Mucosa of rectum (tissue), 2 donors: ENCODE measurements at regions not wholly inside any gene's neighbourhood (a gene's known extent, or its start where the extent isn't known, plus 50 kb on each side); places are given as distances from the start of the nearest gene placed in this dataset.

Source experiments
- H3K27ac ChIP-seq, 2 donors: one replicate each; pipeline ENCODE4 v1.7.0; 2013; ENCODE audit warnings: inconsistent platforms in 2 of 2, low read depth in 2 of 2, low read length in 2 of 2
- H3K27me3 ChIP-seq, 2 donors: one replicate each; pipeline ENCODE4 v1.7.0; 2013; ENCODE audit warnings: low read length in 2 of 2; ENCODE audit not compliant: control insufficient read depth in 2 of 2, insufficient read depth in 2 of 2
- H3K36me3 ChIP-seq, 2 donors: one replicate each; pipeline ENCODE4 v1.7.0; 2013; ENCODE audit warnings: low read length in 2 of 2; ENCODE audit not compliant: control insufficient read depth in 2 of 2, insufficient read depth in 2 of 2
- H3K4me1 ChIP-seq, 2 donors: one replicate each; pipeline ENCODE4 v1.7.0; 2013; ENCODE audit warnings: low read length in 2 of 2, mild to moderate bottlenecking in 1 of 2; ENCODE audit not compliant: control insufficient read depth in 2 of 2, insufficient read depth in 2 of 2
- H3K4me3 ChIP-seq, 2 donors: one replicate each; pipeline ENCODE4 v1.7.0; 2013; ENCODE audit warnings: low read length in 2 of 2
- H3K9ac ChIP-seq, 2 donors: one replicate each; pipeline ENCODE4 v1.7.0; 2013; ENCODE audit warnings: low read length in 2 of 2, low read depth in 1 of 2, mild to moderate bottlenecking in 1 of 2
- H3K9me3 ChIP-seq, 2 donors: one replicate each; pipeline ENCODE4 v1.7.0; 2013; ENCODE audit warnings: low read length in 2 of 2; ENCODE audit not compliant: control insufficient read depth in 2 of 2
- donor health status: healthy.
- donor health status: Normal muscosa, but diverticular disease.

DNA sequence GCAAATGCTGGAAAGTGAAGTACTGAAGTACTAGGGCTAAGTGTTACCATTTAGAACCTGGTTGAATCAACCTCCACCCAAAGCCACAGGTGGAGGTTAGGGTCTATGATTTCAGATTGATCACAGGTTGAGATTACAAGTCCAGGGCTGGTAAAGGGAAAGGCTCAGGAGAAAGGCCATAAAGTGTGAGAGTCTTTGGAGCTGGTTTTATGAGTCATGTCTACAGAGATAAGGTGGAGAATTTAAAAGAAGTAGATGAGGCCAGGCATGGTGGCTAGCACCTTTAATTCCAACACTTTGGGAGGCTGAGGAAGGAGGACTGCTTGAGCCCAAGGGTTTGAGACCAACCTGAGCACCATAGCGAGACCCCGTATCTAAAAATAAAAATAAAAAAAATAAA lies 221.7 kb upstream of the CDH11 start:
- no peaks in the 10 kb centered on the region for H3K27me3 ChIP-seq
- H3K36me3 ChIP-seq: no peaks in the 10 kb centered on the region
- H3K4me1 ChIP-seq: no peaks in the 10 kb centered on the region
- no peak overlapping the region for H3K27ac ChIP-seq
- no peak overlapping the region for H3K9ac ChIP-seq
- no peak overlapping the region for H3K4me3 ChIP-seq
- no peaks in the 10 kb centered on the region for H3K9me3 ChIP-seq

DNA sequence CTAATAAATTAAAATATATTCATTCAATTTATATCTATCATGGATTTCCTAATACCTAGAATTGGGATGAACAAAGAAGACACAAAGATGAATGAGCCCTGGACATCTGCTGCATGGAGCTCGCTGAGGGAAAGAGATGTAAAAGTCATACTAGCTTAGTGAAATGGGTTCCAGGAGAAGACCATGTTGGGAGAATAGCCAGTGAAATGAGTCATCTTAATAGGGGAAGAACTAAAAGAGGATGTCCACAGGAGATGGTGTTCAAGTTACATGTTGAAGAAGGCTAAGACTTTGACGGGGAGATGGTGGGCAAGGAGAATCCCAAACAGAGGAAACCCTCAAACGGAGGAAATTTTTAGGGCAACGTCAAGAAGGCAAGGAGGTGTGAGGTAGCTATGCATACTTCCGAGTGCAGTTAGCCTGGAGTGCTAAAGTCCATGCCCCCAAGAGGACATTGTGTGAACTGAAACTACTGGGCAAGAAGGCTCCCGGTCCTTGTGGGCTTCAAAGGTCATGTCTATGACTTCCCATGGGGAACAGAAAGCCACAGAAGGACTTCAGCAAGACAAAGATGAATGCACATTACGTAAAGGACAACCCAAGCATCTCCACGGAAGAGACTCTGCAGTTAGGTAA lies 220.5 kb upstream of the CDH11 start:
- Histone ChIP-seq H3K4me1 (no peaks in the 10 kb centered on the region), H3K9me3 (no peaks in the 10 kb centered on the region), H3K27me3 (no peaks in the 10 kb centered on the region), H3K9ac (no peak overlapping the region), H3K27ac (no peak overlapping the region), H3K4me3 (no peak overlapping the region), H3K36me3 (no peaks in the 10 kb centered on the region)

DNA sequence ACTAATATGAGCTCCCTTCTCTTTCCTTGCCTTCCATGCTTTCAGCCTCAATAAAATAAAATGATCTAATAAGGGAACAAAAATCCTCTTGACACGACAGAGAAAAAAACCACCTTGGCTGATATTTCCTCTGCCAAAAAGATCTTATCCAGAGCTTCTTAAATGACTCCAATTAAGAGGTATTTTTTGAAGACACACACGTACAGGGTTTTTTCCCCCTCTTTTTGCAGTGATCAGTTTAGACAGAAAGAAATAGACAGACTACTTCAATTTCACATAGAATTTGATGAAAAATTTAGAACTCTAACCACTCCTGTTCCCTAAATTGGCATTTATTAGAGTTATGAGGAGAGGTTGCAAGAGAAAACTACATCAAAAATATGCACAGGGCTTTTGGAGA lies 217.2 kb upstream of the CDH11 start:
- Histone ChIP-seq H3K36me3 (no peaks in the 10 kb centered on the region), H3K27me3 (no peaks in the 10 kb centered on the region), H3K9me3 (peaks cover 0 to 3% of the 10 kb centered on the region in 2 donors), H3K4me3 (no peak overlapping the region), H3K4me1 (no peaks in the 10 kb centered on the region), H3K9ac (no peak overlapping the region), H3K27ac (no peak overlapping the region)

DNA sequence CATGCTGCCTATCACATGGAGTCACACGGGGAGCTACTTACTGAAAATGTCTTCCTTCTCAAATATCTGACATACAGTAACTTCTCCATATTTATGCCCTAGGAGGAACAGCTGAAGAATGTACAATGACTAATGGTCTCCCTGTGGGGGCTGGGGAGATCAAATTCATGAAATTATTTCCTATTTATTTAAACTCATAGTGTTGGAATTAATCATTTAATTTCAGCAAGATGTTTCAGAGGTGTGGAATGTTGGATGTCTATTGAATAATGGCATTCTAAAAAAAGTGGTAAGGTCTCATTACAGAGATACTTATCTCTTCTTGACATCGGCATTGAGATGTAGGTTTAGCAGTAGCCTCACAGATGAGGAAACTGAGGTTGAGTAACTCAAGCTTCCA lies 214.3 kb upstream of the CDH11 start:
- Histone ChIP-seq H3K9me3 (peaks cover 0 to 3% of the 10 kb centered on the region in 2 donors), H3K27me3 (no peaks in the 10 kb centered on the region), H3K9ac (no peak overlapping the region), H3K4me3 (no peak overlapping the region), H3K4me1 (no peaks in the 10 kb centered on the region), H3K36me3 (no peaks in the 10 kb centered on the region), H3K27ac (no peak overlapping the region)

DNA sequence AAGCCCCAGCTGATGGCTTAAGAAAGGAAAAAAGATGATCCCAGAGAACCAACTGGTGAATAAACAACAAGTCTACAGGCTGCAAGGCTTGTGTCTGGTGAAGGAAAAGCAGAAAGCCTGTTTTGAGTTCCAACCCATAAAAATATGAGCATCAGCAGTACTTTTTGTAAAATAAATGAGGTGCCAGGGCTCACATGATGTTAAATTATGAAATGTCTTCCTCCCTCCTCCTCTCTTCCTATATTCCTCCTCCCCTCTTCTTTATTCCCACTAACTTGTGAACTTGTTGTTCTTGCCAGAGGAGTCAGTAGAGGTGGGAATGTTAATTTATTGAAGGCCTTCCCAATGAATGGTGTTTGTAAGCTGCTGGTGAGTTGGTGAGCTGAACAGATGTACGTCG lies 212.2 kb upstream of the CDH11 start:
- H3K36me3 ChIP-seq: no peaks in the 10 kb centered on the region
- no peak overlapping the region for H3K4me3 ChIP-seq

DNA sequence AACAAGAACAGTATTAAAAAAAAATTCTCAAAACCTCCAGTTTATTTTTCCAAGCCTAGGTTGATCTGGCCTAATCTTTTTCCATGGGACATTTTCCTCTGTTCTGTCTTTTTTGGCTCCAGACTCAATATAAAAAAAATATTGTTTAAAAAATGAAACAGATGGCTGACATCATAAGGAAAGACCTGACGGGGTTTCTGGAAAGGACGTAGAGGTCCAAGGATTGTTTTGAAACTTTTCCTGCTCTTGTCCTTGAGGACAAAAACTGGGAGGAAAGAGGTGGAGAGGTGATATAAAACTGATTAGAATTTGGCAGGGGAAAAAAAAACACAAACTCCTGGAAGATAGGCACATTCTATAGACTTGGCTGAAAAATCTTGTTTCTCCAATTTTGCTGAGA lies 211.4 kb upstream of the CDH11 start:
- Histone ChIP-seq H3K4me3 (no peak overlapping the region), H3K9me3 (peaks cover 0 to 3% of the 10 kb centered on the region in 2 donors), H3K27me3 (no peaks in the 10 kb centered on the region), H3K36me3 (no peaks in the 10 kb centered on the region), H3K4me1 (no peaks in the 10 kb centered on the region), H3K27ac (no peak overlapping the region), H3K9ac (no peak overlapping the region)

More for the DNA sequence above, 212.2 kb upstream of the CDH11 start:
- Histone ChIP-seq H3K27me3 (no peaks in the 10 kb centered on the region), H3K27ac (no peak overlapping the region), H3K9me3 (peaks cover 0 to 3% of the 10 kb centered on the region in 2 donors), H3K4me1 (no peaks in the 10 kb centered on the region), H3K9ac (no peak overlapping the region)

DNA sequence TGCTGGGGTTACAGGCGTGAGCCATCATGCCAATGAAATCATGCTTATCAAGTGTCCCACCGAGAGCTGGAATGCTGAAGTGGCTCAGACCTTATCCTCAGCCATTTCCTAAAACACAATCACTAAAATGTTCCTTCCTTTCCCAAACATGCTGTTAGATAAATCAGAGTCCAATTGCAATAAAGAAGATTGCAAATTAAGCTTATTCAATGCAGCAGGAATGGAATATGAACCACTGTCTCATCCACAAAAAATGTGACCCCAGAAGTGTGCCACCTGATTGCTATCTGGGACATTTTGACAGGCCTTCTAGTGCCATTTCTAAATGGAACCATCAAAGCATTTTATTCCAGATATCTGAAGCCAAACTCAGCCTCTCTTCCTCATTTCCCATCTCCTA lies 205.5 kb upstream of the CDH11 start:
- no peaks in the 10 kb centered on the region for H3K4me1 ChIP-seq
- no peak overlapping the region for H3K4me3 ChIP-seq
- no peaks in the 10 kb centered on the region for H3K27me3 ChIP-seq
- no peak overlapping the region for H3K9ac ChIP-seq
- H3K9me3 ChIP-seq: no peaks in the 10 kb centered on the region
- no peaks in the 10 kb centered on the region for H3K36me3 ChIP-seq
- H3K27ac ChIP-seq: no peak overlapping the region

DNA sequence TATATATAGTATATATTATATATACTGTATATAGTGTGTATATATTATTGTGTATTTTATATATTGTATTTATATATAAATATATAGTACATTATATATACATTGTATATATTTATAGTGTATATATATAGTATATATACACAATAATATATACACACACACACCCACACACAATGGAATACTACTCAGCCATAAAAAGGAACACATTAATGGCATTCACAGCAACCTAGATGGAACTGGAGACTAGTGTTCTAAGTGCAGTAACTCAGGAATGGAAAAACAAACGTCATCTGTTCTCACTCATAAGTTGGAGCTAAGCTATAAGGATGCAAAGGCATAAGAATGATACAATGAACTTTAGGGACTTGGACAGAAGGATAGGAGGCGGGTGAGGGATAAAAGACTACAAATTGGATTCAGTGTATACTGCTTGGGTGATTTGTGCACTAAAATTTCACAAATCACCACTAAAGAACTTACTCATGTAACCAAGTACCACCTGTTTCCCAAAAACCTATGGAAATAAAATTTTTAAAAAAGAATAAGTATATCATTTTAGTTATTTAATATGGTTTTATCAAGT lies 201.9 kb upstream of the CDH11 start:
- H3K4me3 ChIP-seq: no peak overlapping the region
- no peaks in the 10 kb centered on the region for H3K27me3 ChIP-seq
- H3K9me3 ChIP-seq: no peaks in the 10 kb centered on the region
- no peaks in the 10 kb centered on the region for H3K4me1 ChIP-seq
- no peak overlapping the region for H3K27ac ChIP-seq
- no peaks in the 10 kb centered on the region for H3K36me3 ChIP-seq
- H3K9ac ChIP-seq: no peak overlapping the region

DNA sequence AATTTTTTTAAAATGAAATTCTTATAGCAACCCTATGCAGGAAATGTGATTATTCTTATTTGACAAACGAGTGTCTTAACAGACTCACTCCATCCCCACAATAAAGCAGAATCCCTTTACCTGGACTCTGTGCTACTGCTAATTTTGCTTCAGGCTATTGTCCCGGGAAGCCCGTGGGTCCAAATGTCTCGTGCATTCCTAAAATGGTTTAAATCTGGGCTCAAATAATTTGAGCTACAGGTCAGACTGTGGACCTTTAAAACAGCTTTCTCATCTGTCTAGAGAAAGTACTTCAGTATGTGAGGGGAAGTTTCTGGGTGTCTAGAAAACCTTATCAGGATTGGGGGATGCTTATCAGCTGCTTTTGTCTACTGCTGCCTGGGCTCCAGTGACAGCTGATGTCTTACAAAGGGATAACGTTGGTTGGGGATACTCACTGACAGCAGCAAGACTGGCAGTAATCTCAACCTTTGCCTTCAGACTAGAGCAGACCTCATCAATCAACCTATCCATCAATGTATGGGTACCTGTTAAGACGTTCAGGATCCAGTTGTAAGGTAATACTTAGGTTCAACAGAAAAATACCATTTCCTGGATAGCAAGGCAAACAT lies 197.9 kb upstream of the CDH11 start:
- H3K9ac ChIP-seq: no peak overlapping the region
- H3K4me3 ChIP-seq: no peak overlapping the region
- H3K27me3 ChIP-seq: no peaks in the 10 kb centered on the region
- no peaks in the 10 kb centered on the region for H3K4me1 ChIP-seq
- H3K36me3 ChIP-seq: no peaks in the 10 kb centered on the region
- no peak overlapping the region for H3K27ac ChIP-seq
- no peaks in the 10 kb centered on the region for H3K9me3 ChIP-seq

DNA sequence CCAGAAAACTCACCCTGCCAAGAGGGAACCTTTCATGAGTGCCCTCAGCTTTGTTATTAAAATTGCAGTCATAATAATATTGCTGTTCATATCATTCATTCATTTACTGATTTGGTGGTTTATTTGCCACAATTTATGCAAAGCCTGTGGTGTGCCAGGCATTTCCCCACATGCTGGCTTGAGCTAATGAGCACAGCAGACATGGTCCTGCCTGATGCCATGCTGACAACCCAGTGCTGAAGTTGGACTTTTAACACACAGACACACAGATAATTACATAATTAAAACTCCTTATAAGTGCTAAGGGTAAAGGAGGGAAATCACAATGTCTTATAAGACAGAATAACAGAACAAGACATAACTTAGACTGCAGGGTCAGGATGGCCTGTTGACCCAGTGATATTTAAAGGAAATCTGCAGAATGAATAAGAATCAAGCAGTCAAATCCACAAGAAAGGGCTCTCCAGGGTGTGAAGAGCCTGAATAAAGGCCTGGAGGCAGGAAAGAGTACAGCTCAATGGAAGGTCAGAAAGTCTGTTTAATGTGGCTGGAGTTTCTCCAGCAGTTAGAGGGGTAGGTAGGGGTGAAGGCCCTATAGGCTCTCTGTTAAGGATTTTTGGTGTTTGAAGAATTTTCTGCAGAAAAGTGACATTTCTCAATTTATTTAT lies 196.9 kb upstream of the CDH11 start:
- H3K4me1 ChIP-seq: no peaks in the 10 kb centered on the region
- no peaks in the 10 kb centered on the region for H3K9me3 ChIP-seq
- no peaks in the 10 kb centered on the region for H3K36me3 ChIP-seq
- no peak overlapping the region for H3K4me3 ChIP-seq
- no peak overlapping the region for H3K9ac ChIP-seq
- H3K27me3 ChIP-seq: no peaks in the 10 kb centered on the region
- H3K27ac ChIP-seq: no peak overlapping the region
